Kidney tubule cell (primary cell): ENCODE measurements at regions not wholly inside any gene's neighbourhood (a gene's known extent, or its start where the extent isn't known, plus 50 kb on each side); places are given as distances from the start of the nearest gene placed in this dataset.
A peak's percentile ranks its signal among the peaks of the same experiment; 100 is the strongest.
"Not testable (repeated sequence)": the region's sequence is repeated elsewhere in the genome, so short reads cannot be mapped to it uniquely, and the experiment has no call there.

Source experiments
- DNase-seq: peaks from one replicate; pipeline ENCODE4 v3.0.0-alpha.2; 2018; ENCODE audit warnings: low spot score

DNA sequence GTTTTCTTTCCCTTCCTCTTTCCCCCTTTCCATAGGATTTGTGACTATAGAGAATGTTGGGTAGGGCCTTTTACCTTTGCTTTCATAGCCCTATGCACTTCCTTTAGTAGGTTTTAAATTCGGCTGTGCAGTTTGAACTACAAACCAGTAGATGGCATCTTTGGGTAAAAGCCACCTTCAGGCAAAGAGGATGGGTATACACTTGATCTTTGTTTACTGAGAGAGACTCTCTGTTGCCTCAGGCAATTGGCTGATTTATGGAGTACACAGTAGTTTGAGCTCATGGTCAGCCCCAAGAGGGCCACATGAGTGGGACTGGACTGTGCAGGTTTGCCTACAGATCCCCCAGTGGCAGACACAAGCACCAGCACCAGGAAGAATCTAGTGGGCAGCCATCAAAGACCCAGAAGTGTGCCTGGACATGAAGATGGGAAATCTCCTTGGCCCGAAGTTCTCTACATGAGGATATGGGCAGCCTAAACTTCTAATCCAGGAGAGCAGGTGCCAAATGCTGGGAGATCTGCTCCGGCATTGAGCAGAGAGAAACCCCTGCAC is 1304.3 kb upstream of the DDX18 start:
- DNase-seq, result peak; percentile 20

DNA sequence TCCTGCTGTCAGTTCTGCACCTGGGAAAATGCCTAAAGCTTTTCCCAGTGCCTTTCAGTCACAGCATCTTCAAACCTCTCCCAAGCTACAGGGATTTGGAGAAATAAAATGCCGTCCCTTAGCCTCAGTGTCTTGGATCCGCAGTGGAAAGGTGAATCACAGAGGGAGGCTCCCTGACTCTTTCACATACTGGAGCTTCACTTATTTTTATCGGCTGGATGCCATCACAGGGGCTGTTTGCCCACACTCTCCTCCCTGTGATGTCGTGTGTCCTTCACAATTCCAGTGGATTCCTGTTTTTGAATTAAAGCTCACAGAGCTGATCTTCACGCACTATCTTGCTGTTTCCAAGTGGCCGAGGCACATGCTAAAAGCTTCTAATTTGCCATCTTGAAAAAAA is 1303.1 kb upstream of the DDX18 start:
- DNase-seq, result no peak

DNA sequence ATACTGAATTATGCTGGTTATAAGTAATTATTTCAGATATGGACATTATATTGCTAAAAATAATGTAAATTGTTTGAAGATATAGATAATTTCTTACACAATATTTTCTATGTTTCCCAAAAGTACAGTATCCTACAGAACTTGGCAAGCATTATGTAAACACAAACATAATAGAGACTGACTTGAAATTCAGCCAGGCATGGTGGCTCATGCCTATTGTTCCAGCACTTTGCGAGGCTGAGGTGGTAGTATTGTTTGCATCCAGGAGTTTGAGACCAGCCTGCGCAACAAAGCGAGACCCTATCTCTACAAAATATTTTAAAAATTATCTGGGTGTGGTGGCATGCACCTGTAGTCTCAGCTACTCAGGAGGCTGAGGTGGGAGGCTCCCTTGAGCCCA is 1300.5 kb upstream of the DDX18 start:
- no peak for DNase-seq

DNA sequence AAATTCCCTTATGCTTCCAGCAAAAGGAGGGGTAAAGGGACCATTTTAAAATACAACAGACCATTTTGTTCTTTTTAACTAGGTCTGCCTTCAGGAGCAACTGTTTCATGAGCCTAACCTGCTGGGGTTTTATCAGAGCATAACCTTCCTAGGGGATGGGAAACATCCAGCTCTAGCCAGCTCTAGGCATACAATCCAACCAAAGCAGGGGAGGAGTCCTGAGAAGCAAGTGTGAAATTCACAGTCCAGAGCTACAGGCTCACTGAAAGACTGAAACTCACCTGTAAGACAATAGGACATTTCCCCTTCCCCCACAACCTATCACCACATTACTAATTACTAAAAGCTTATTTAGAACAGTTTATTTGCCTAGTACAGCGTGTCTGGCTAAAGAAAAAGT is 1296.6 kb upstream of the DDX18 start:
- no peak for DNase-seq

DNA sequence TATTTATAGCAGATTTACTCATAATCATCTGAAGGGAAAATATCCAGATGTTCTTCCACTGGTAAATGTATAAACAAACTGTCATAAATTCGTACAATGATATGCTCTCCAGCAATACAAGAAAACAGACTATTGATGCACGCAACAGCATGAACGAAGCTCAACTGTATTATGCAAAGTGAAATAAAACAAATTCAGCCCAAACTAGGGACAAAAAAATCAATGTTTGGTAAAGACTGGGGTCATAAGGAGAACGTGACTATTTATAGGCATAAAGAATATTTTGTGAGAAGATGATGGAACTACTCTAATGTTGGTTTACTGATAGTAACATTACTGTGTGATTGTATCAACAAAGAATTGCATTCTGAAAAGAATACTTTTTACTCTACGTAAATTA is 1276.7 kb upstream of the DDX18 start:
- no peak for DNase-seq

DNA sequence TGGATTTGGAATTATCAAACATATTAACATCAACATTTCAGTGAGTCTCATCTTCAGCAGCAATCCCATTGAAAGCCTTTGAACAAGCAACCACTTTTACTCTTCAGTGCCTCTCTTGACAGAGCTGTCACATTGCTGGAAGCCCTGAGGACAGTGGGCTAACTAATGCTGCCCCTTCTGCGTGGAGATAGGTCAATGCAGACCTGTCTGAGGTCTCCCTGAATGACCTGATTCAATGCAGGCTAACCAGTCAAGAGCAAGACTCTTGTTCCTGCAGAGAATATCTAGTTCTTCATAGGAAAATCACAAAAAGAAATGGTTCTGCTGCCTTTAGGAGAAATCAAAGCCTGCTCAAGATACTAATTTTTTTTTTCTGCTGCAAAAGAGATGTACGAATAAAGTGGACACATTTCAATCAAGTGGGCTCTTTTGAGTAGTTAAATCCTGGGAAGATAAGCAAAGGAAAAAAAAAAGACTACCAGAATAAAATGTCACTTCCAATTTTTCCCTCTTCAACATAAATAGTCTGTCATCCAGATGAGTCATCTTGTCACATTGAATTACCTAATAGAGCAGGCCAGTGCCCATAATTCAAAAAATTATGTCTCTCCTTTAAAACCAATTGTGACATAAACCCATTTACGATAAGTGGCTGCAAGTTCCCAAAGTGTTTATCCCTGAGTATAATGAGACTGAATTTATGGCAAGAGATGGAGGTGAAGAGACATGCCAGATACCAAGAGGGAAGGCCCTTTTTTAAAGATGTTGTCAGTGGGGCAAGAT is 1269.0 kb upstream of the DDX18 start:
- DNase-seq, result no peak

DNA sequence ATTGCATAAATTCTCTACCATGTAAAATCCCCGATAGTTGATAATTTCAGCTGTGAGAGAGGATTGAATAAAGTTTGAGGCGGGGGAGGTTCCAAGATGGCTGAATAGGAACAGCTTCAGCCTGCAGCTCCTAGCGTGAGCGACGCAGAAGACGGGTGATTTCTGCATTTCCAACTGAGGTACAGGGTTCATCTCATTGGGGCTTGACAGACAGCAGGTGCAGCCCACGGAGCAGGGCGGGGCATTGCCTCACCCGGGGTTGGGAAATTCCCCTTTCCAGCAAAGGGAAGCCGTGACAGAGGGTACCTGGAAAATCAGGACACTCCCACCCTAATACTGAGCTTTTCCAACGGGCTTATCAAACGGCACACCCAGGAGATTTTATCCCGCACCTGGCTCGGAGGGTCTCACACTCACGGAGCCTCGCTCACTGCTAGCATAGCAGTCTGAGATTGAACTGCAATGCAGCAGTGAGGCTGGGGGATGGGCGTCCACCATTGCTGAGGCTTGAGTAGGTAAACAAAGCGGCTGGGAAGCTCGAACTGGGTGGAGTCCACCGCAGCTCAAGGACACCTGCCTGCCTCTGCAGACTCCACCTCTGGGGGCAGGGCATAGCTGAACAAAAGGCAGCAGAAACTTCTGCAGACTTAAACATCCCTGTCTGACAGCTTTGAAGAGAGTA is 1261.6 kb upstream of the DDX18 start:
- not testable (repeated sequence) for DNase-seq

DNA sequence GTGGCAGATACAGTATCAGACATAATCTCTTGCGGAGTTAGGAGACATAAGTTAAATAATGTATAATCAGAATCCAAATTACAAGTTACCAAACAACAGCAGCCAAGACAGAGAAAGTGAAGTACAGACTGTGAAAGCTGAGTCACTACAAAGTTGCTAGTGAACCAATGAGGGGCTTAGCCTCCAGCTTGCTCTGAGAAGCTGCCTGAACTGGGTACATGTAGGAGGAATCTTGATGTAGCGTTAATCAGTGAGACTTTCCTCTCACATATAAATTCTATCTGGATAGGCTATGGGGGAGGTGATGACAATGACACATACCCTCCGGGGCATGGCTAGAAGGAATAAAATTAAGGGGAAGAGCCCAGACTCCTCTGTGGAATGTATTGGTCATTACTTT is 1234.3 kb upstream of the DDX18 start:
- DNase-seq, result no peak

DNA sequence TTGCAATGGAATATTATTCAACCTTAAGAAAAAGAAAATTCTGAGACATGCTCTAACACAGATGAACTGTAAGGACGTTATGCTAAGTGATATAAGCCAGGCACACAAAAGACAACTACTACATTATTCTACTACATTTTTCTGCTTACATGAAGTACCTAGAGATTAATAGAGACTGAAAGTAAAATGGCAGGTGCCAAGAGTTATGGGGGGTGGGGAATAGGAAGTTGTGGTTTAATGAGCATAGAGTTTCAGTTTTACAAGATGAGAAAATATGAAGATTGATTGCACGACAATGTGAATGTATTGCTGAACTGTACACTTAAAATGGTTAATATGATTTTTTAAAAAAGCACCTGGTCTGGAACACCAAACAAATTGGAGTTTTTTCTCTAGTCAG is 1231.6 kb upstream of the DDX18 start:
- DNase-seq, result no peak

DNA sequence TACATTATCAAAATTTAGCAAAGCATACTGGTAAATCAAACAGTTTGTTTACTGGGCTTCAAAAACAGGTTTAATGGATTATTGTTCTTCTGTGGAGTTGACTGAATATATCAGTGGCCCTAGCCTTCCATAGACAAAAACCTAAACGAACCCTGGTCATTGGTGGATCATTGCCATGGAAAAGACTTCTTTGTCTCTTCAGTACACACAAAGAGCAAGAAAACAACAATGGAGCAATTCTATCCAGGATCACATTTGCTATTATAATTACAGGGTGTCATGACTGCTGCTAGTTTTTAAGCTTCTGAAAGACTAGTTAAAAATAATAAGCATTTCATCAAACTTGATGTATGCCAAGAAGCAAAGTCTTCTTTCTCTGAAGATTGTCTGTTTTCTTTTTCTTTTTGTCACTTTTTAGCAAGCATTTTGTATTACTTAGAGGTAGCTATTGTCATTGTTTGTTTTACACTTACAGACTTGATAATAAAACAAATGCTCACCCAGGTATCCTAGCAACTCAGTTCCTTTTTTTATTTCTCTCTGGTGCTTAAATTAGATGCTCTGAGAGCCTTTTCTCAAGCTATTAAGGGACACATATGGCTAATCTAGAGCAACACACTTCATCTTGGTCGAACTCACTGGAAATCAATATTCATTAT is 1228.7 kb upstream of the DDX18 start:
- no peak for DNase-seq

DNA sequence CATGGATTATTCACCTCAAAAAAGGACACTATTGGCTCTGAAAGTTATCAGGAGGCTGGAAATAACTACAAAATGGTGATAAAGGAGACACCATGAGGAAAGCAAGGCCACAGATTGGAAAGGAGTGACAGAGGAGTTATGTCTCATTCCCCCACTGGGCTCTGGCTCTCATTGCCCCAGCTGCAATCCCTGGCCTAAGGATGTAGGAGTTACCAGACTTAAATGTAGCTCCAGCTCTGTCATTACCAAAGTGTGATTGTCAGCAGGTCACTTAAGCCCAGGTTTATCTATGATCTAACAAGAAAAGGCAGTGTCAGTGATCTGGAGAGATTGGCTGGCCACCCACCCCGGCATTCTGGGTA is 1228.2 kb upstream of the DDX18 start:
- no peak for DNase-seq
